ENCODE measurements at regions not wholly inside any gene's neighbourhood (a gene's known extent, or its start where the extent isn't known, plus 50 kb on each side); places are given as distances from the start of the nearest gene placed in this dataset.

DNA sequence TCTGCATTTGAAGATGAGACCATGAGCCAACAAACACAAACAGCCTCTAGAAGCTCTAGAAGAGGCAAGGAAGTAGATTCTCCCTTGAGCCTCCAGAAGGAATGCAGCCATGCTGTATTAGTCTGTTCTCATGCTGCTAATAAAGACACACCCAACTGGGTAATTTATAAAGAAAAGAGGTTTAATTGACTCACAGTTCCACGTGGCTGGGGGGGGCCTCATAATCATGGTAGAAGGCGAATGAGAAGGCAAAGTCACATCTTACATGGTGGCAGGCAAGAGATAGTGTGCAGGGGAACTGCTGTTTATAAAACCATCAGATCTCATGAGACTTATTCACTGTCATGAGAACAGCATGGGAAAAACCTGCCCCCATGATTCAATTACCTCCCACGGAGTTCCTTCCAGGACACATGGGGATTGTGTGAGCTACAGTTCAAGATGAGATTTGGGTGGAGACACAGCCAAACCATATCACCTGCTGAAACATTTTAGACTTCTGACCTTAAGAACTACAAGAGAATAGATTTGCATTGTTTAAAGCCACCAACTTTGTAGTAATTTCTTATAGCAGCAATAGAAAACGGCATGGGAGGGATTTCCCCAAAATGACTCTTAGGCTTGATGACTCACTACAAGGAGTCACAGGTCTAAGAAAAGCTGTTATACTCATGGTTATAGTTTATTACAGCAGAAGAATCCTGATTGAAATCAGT, 284.4 kb upstream of the SFRP2 start:
- CTCF ChIA-PET, result no interaction called here
- Histone ChIP-seq H3K36me3 (ENCODE audit: control insufficient read depth, insufficient read depth, low read length) (no peaks in the 10 kb centered on the region), H3K9me3 (ENCODE audit: control insufficient read depth, insufficient read depth, low read depth, low read length) (no peaks in the 10 kb centered on the region), H3K27ac (ENCODE audit: low read length) (no peak overlapping the region), H3K4me3 (ENCODE audit: low read depth in 2 of 2, low read length in 2 of 2) (no peak overlapping the region), H3K4me1 (ENCODE audit: control insufficient read depth, insufficient read depth, low read length) (no peaks in the 10 kb centered on the region), H3K27me3 (ENCODE audit: control insufficient read depth, insufficient read depth, low read length) (no peaks in the 10 kb centered on the region)
- in situ Hi-C loops (cut with HindIII; ENCODE audit: low pct_unique_long_range_greater_than_20kb, low sequenced_read_pairs) (no loop called here), intact Hi-C loops (cut with micrococcal nuclease; ENCODE audit: unreplicated experiment) (no loop called here)
- TF ChIP-seq, protein P1, sequence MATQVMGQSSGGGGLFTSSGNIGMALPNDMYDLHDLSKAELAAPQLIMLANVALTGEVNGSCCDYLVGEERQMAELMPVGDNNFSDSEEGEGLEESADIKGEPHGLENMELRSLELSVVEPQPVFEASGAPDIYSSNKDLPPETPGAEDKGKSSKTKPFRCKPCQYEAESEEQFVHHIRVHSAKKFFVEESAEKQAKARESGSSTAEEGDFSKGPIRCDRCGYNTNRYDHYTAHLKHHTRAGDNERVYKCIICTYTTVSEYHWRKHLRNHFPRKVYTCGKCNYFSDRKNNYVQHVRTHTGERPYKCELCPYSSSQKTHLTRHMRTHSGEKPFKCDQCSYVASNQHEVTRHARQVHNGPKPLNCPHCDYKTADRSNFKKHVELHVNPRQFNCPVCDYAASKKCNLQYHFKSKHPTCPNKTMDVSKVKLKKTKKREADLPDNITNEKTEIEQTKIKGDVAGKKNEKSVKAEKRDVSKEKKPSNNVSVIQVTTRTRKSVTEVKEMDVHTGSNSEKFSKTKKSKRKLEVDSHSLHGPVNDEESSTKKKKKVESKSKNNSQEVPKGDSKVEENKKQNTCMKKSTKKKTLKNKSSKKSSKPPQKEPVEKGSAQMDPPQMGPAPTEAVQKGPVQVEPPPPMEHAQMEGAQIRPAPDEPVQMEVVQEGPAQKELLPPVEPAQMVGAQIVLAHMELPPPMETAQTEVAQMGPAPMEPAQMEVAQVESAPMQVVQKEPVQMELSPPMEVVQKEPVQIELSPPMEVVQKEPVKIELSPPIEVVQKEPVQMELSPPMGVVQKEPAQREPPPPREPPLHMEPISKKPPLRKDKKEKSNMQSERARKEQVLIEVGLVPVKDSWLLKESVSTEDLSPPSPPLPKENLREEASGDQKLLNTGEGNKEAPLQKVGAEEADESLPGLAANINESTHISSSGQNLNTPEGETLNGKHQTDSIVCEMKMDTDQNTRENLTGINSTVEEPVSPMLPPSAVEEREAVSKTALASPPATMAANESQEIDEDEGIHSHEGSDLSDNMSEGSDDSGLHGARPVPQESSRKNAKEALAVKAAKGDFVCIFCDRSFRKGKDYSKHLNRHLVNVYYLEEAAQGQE (IDR thresholded peaks at IDR 0.05; ENCODE audit: insufficient read depth in 1 of 2, low read depth in 2 of 2, low read length in 1 of 2), result no peak
- TF ChIP-seq TCF7L2 (IDR thresholded peaks at IDR 0.05; ENCODE audit: low read depth, low read length), result no peak
- no peak for TF ChIP-seq POLR2AphosphoS5 (IDR thresholded peaks at IDR 0.05; ENCODE audit: low read depth, low read length)
- TF ChIP-seq SIN3A (IDR thresholded peaks at IDR 0.05; ENCODE audit: borderline replicate concordance, insufficient read depth, low read depth, low read length), result no peak
- TF ChIP-seq, protein P2, sequence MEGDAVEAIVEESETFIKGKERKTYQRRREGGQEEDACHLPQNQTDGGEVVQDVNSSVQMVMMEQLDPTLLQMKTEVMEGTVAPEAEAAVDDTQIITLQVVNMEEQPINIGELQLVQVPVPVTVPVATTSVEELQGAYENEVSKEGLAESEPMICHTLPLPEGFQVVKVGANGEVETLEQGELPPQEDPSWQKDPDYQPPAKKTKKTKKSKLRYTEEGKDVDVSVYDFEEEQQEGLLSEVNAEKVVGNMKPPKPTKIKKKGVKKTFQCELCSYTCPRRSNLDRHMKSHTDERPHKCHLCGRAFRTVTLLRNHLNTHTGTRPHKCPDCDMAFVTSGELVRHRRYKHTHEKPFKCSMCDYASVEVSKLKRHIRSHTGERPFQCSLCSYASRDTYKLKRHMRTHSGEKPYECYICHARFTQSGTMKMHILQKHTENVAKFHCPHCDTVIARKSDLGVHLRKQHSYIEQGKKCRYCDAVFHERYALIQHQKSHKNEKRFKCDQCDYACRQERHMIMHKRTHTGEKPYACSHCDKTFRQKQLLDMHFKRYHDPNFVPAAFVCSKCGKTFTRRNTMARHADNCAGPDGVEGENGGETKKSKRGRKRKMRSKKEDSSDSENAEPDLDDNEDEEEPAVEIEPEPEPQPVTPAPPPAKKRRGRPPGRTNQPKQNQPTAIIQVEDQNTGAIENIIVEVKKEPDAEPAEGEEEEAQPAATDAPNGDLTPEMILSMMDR (IDR thresholded peaks at IDR 0.05), result no peak
- no peak for DNase-seq (ENCODE audit: low read depth, low spot score)
- ATAC-seq, result no peak
- POLR2A ChIA-PET, result no interaction called here
- no TSS peak for BruUV-seq (replicated peaks)

DNA sequence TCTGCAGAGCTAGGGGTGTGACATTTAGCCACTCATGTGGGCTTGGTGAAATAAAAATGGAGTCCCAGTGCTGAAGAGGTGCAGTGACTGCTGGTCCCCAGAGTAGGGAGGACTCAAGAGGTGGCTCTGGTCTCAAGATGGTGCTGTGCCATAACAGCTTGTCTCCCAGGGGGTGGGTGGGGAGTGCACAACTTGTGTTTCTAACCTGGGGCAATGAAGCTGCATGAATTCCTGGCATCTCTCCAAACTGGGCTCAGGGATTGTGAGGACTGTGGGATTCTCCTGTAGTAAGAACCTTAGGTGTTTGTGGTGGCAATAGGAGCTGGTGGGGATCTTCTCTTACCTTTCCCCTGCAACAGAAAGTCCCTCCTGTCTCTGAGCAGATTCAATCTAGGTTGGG, 278.9 kb upstream of the SFRP2 start:
- no TSS peak for BruUV-seq (replicated peaks)
- POLR2A ChIA-PET, result no interaction called here

More for the DNA sequence above, 278.9 kb upstream of the SFRP2 start:
- intact Hi-C loops (cut with micrococcal nuclease; ENCODE audit: unreplicated experiment), result no loop called here
- Histone ChIP-seq H3K4me3 (ENCODE audit: low read depth in 2 of 2, low read length in 2 of 2) (no peak overlapping the region), H3K9me3 (ENCODE audit: control insufficient read depth, insufficient read depth, low read depth, low read length) (no peaks in the 10 kb centered on the region), H3K27me3 (ENCODE audit: control insufficient read depth, insufficient read depth, low read length) (no peaks in the 10 kb centered on the region), H3K36me3 (ENCODE audit: control insufficient read depth, insufficient read depth, low read length) (no peaks in the 10 kb centered on the region), H3K27ac (ENCODE audit: low read length) (no peak overlapping the region), H3K4me1 (ENCODE audit: control insufficient read depth, insufficient read depth, low read length) (no peaks in the 10 kb centered on the region)
- no peak for DNase-seq (ENCODE audit: low read depth, low spot score)
- TF ChIP-seq SIN3A (IDR thresholded peaks at IDR 0.05; ENCODE audit: borderline replicate concordance, insufficient read depth, low read depth, low read length), result no peak
- TF ChIP-seq, protein P1 (IDR thresholded peaks at IDR 0.05; ENCODE audit: insufficient read depth in 1 of 2, low read depth in 2 of 2, low read length in 1 of 2), result no peak
- CTCF ChIA-PET, result no interaction called here
- no peak for ATAC-seq
- in situ Hi-C loops (cut with HindIII; ENCODE audit: low pct_unique_long_range_greater_than_20kb, low sequenced_read_pairs), result no loop called here
